H9 (cell line): ENCODE measurements at regions not wholly inside any gene's neighbourhood (a gene's known extent, or its start where the extent isn't known, plus 50 kb on each side); places are given as distances from the start of the nearest gene placed in this dataset.

ENCODE experiments used
- DNase-seq: peaks from one replicate; pipeline ENCODE4 v3.0.0-alpha.2; 2017
- H2AFZ ChIP-seq: one replicate; pipeline ENCODE4 v1.6.1; 2013; ENCODE audit warnings: mild to moderate bottlenecking, low read length, control low read depth, moderate library complexity
- H2AK5ac ChIP-seq: 2 replicates; pipeline ENCODE4 v1.6.1; 2013; ENCODE audit warnings: low read length, control low read depth, mixed read lengths; ENCODE audit not compliant: insufficient read length
- H2BK120ac ChIP-seq: one replicate; pipeline ENCODE4 v1.6.1; 2013; ENCODE audit warnings: low read depth, mild to moderate bottlenecking, low read length, control low read depth, inconsistent platforms; ENCODE audit not compliant: poor library complexity, severe bottlenecking
- H2BK12ac ChIP-seq: 2 replicates; pipeline ENCODE4 v1.6.1; 2013; ENCODE audit warnings: low read length, control low read depth, mixed read lengths, low read depth; ENCODE audit not compliant: insufficient read length
- H2BK15ac ChIP-seq: 2 replicates; pipeline ENCODE4 v1.6.1; 2013; ENCODE audit warnings: low read depth, low read length, control low read depth
- H2BK20ac ChIP-seq: one replicate; pipeline ENCODE4 v1.6.1; 2013; ENCODE audit warnings: low read depth, mild to moderate bottlenecking, low read length, control low read depth, inconsistent platforms; ENCODE audit not compliant: poor library complexity, severe bottlenecking
- H2BK5ac ChIP-seq: 2 replicates; pipeline ENCODE4 v1.6.1; 2013; ENCODE audit warnings: low read length, control low read depth, mixed read lengths; ENCODE audit not compliant: insufficient read length
- H3K14ac ChIP-seq: 2 replicates; pipeline ENCODE4 v1.6.1; 2013; ENCODE audit warnings: low read length, control low read depth; ENCODE audit not compliant: insufficient read depth
- H3K18ac ChIP-seq: 2 replicates; pipeline ENCODE4 v1.6.1; 2013; ENCODE audit warnings: low read depth, mild to moderate bottlenecking, mixed read lengths, low read length, control low read depth; ENCODE audit not compliant: insufficient read length
- H3K23ac ChIP-seq: 2 replicates; pipeline ENCODE4 v1.6.1; 2013; ENCODE audit warnings: low read length, control low read depth, mixed read lengths, low read depth; ENCODE audit not compliant: insufficient read length
- H3K23me2 ChIP-seq: 2 replicates; pipeline ENCODE4 v1.6.1; 2013; ENCODE audit warnings: low read depth, mild to moderate bottlenecking, mixed read lengths, low read length, control low read depth; ENCODE audit not compliant: insufficient read length, poor library complexity, severe bottlenecking
- H3K27ac ChIP-seq: 2 replicates; pipeline ENCODE4 v1.5.1; 2013; ENCODE audit warnings: low read length, control low read depth, mixed read lengths, low read depth; ENCODE audit not compliant: insufficient read length
- H3K27me3 ChIP-seq: 2 replicates; pipeline ENCODE4 v1.6.1; 2013; ENCODE audit warnings: low read length, control low read depth, inconsistent platforms; ENCODE audit not compliant: insufficient read depth
- H3K4ac ChIP-seq: 2 replicates; pipeline ENCODE4 v1.6.1; 2013; ENCODE audit warnings: low read depth, mild to moderate bottlenecking, control low read depth, inconsistent platforms, low read length, moderate library complexity
- H3K4me1 ChIP-seq: 2 replicates; pipeline ENCODE4 v1.6.1; 2013; ENCODE audit warnings: low read length, control low read depth, inconsistent platforms; ENCODE audit not compliant: insufficient read depth
- H3K4me2 ChIP-seq: 2 replicates; pipeline ENCODE4 v1.6.1; 2013; ENCODE audit warnings: low read length, control low read depth, mixed read lengths; ENCODE audit not compliant: insufficient read length, insufficient read depth
- H3K56ac ChIP-seq: 2 replicates; pipeline ENCODE4 v1.6.1; 2013; ENCODE audit warnings: low read depth, mild to moderate bottlenecking, mixed read lengths, low read length, control low read depth; ENCODE audit not compliant: insufficient read length
- H3K79me1 ChIP-seq: 2 replicates; pipeline ENCODE4 v1.6.1; 2013; ENCODE audit warnings: low read depth, mild to moderate bottlenecking, moderate library complexity, low read length, control low read depth, inconsistent platforms; ENCODE audit not compliant: insufficient read depth, poor library complexity, severe bottlenecking
- H3K79me2 ChIP-seq: 2 replicates; pipeline ENCODE4 v1.6.1; 2013; ENCODE audit warnings: low read length, control low read depth, inconsistent platforms; ENCODE audit not compliant: insufficient read depth
- H3K9ac ChIP-seq: 2 replicates; pipeline ENCODE4 v1.6.1; 2013; ENCODE audit warnings: low read length, control low read depth, mixed read lengths; ENCODE audit not compliant: insufficient read length; ENCODE audit errors: extremely low read depth
- H3K9me3 ChIP-seq: one replicate; pipeline ENCODE4 v1.6.1; 2013; ENCODE audit warnings: low read depth, low read length, inconsistent platforms; ENCODE audit not compliant: control insufficient read depth
- H3T11ph ChIP-seq: one replicate; pipeline ENCODE4 v1.6.1; 2013; ENCODE audit warnings: mild to moderate bottlenecking, low read length, control low read depth, inconsistent platforms
- H4K20me1 ChIP-seq: one replicate; pipeline ENCODE4 v1.6.1; 2013; ENCODE audit not compliant: control insufficient read depth, insufficient read length, insufficient read depth
- H4K5ac ChIP-seq: 2 replicates; pipeline ENCODE4 v1.6.1; 2013; ENCODE audit warnings: low read depth, mild to moderate bottlenecking, mixed read lengths, low read length, control low read depth; ENCODE audit not compliant: insufficient read length
- H4K8ac ChIP-seq: replicated peaks from 2 replicates; pipeline ENCODE4 v1.6.1; 2013; ENCODE audit warnings: low read length, control low read depth, mixed read lengths, low read depth; ENCODE audit not compliant: insufficient read length
- H4K91ac ChIP-seq: 2 replicates; pipeline ENCODE4 v1.6.1; 2013; ENCODE audit warnings: low read depth, mild to moderate bottlenecking, moderate library complexity, mixed read lengths, low read length, control low read depth; ENCODE audit not compliant: insufficient read length
- H3K27ac Mint-ChIP-seq, 3 experiments: 2 replicates in 2 of 3; 3 replicates in 1 of 3; pipeline ENCODE4 v1.8.0; 2020 to 2021; ENCODE audit warnings: mixed read lengths in 3 of 3, mild to moderate bottlenecking in 1 of 3, moderate library complexity in 1 of 3
- H3K27me3 Mint-ChIP-seq: 2 replicates; pipeline ENCODE4 v1.8.0; 2021; ENCODE audit warnings: low read depth, mild to moderate bottlenecking, moderate library complexity, mixed read lengths
- H3K36me3 Mint-ChIP-seq, 3 experiments: 2 replicates in 2 of 3; 3 replicates in 1 of 3; pipeline ENCODE4 v1.8.0; 2020 to 2021; ENCODE audit warnings: low read depth in 3 of 3, mixed read lengths in 3 of 3; ENCODE audit not compliant: insufficient read depth in 1 of 3
- H3K4me1 Mint-ChIP-seq, 2 experiments: 2 replicates each; pipeline ENCODE4 v1.8.0; 2020; ENCODE audit warnings: mixed read lengths in 2 of 2
- H3K4me3 Mint-ChIP-seq, 2 experiments: 2 replicates in 1 of 2; 3 replicates in 1 of 2; pipeline ENCODE4 v1.8.0; 2020 to 2021; ENCODE audit warnings: mild to moderate bottlenecking in 2 of 2, mixed read lengths in 2 of 2, moderate library complexity in 1 of 2
- H3K9me3 Mint-ChIP-seq, 2 experiments: 2 replicates in 1 of 2; 3 replicates in 1 of 2; pipeline ENCODE4 v1.8.0; 2020; ENCODE audit warnings: mild to moderate bottlenecking in 2 of 2, mixed read lengths in 2 of 2, moderate library complexity in 1 of 2
- CTCF ChIP-seq: fragments of 200-600 bp; sonication (generic); conservative IDR thresholded peaks from 3 replicates; pipeline ENCODE4 v1.8.0; 2021; ENCODE audit warnings: antibody characterized with exemption, mild to moderate bottlenecking
- WGBS: extraction: QIAGEN DNeasy Blood & Tissue Kit; methylation state at CpG from one replicate; pipeline ENCODE4 v1.1.7; 2013; ENCODE audit warnings: missing lambda C conversion rate, low lambda C conversion rate, mixed read lengths; ENCODE audit not compliant: insufficient read length; ENCODE audit errors: extremely low coverage; 5-methylcytosine and 5-hydroxymethylcytosine counted together

GRCh38 chr6:2582268-2582667, 168.5 kb downstream of the MYLK4 start:
- Histone ChIP-seq H4K5ac (no peak overlapping the region), H3K4me1 (peaks cover 4% of the 10 kb centered on the region; the same call in 1 of the 2 replicates), H2BK120ac (no peak overlapping the region), H3K4me2 (no peak overlapping the region), H3K4ac (no peak overlapping the region), H3K9ac (no peak overlapping the region), H3K79me2 (no peaks in the 10 kb centered on the region), H4K8ac (no peak overlapping the region), H2BK15ac (no peak overlapping the region), H3K18ac (no peak overlapping the region), H2BK20ac (no peak overlapping the region), H3K56ac (no peak overlapping the region), H4K20me1 (no peaks in the 10 kb centered on the region), H4K91ac (no peak overlapping the region), H2BK12ac (no peak overlapping the region), H2AK5ac (no peak overlapping the region), H2AFZ (no peak overlapping the region), H3K23ac (no peak overlapping the region), H2BK5ac (no peak overlapping the region), H3K9me3 (no peaks in the 10 kb centered on the region), H3K14ac (no peak overlapping the region), H3K27ac (no peak overlapping the region), H3K79me1 (no peaks in the 10 kb centered on the region), H3T11ph (no peak overlapping the region), H3K27me3 (no peaks in the 10 kb centered on the region), H3K23me2 (no peaks in the 10 kb centered on the region)
- peaks cover 19 to 20% of the 10 kb centered on the region in 2 experiments for H3K4me1 Mint-ChIP-seq
- no peak overlapping the region for H3K4me3 Mint-ChIP-seq
- peaks cover 5% of the 10 kb centered on the region for H3K27me3 Mint-ChIP-seq
- H3K9me3 Mint-ChIP-seq, result peaks cover 6 to 12% of the 10 kb centered on the region in 2 experiments; a peak in 2 of 5 replicates
- whole genome bisulfite sequencing, result no CpG with 5 or more reads among the region's 6 CpGs
- 0 out of 7 replicates have a peak overlapping the region, but pooled peaks of 1 of the 3 experiments have one; percentile 33 for H3K27ac Mint-ChIP-seq
- H3K36me3 Mint-ChIP-seq, result peaks cover 0 to 10% (median 5%) of the 10 kb centered on the region in 3 experiments; a peak in 4 of 7 replicates
- no peak for DNase-seq
- no peak for TF ChIP-seq CTCF
